PC-9 (cell line): ENCODE measurements at regions not wholly inside any gene's neighbourhood (a gene's known extent, or its start where the extent isn't known, plus 50 kb on each side); places are given as distances from the start of the nearest gene placed in this dataset.

Source experiments
- BruUV-seq: library from RNA; stranded (reverse); fragments of 400-500 nt; replicated peaks from 2 replicates; lab custom pipeline; 2021; lab: Mats Ljungman, UMichigan
- CTCF ChIA-PET: fragments of 300-600 bp; sonication (Branson Sonifier 250); formaldehyde crosslinking; loops from one replicate; lab custom pipeline; 2022; ENCODE audit warnings: antibody characterized with exemption; lab: Charles Lee
- POLR2A ChIA-PET: fragments of 300-600 bp; sonication (Branson Sonifier 250); formaldehyde crosslinking; loops from one replicate; lab custom pipeline; 2022; ENCODE audit warnings: antibody characterized with exemption; ENCODE audit not compliant: unreplicated experiment; lab: Charles Lee
- DNase-seq, 2 experiments: peaks; one replicate each; pipeline versions ENCODE4 v3.0.0 to v3.0.0-alpha.2; 2015 to 2022; ENCODE audit warnings: mixed read lengths in 1 of 2
- H2AFZ ChIP-seq: fragments of 200-600 bp; sonication (generic); 2 replicates; pipeline ENCODE4 v1.8.1; 2017; ENCODE audit warnings: antibody characterized with exemption
- H3F3A ChIP-seq: fragments of 200-600 bp; sonication (generic); 2 replicates; pipeline ENCODE4 v1.8.1; 2017; ENCODE audit warnings: antibody characterized with exemption, mild to moderate bottlenecking, low read depth; ENCODE audit not compliant: insufficient read depth
- H3K27ac ChIP-seq: fragments of 200-600 bp; sonication (generic); 2 replicates; pipeline ENCODE4 v1.6.1; 2016; ENCODE audit warnings: mixed run types
- H3K27me3 ChIP-seq: fragments of 200-600 bp; sonication (generic); 2 replicates; pipeline ENCODE4 v1.6.1; 2016; ENCODE audit warnings: low read depth, mixed run types; ENCODE audit not compliant: insufficient read depth
- H3K36me3 ChIP-seq: fragments of 200-600 bp; sonication (generic); 2 replicates; pipeline ENCODE4 v1.6.1; 2016; ENCODE audit warnings: low read depth, mixed run types
- H3K4me1 ChIP-seq: fragments of 200-600 bp; sonication (generic); replicated peaks from 2 replicates; pipeline ENCODE4 v1.6.1; 2016; ENCODE audit warnings: mixed run types; ENCODE audit not compliant: insufficient read depth
- H3K4me2 ChIP-seq: fragments of 200-600 bp; sonication (generic); 2 replicates; pipeline ENCODE4 v1.6.1; 2017; ENCODE audit warnings: mixed run types
- H3K4me3 ChIP-seq: fragments of 200-600 bp; sonication (generic); 2 replicates; pipeline ENCODE4 v1.6.1; 2016; ENCODE audit warnings: mixed run types
- H3K79me2 ChIP-seq: fragments of 200-600 bp; sonication (generic); 2 replicates; pipeline ENCODE4 v1.6.1; 2017; ENCODE audit warnings: low read depth, mixed run types
- H3K9me2 ChIP-seq: fragments of 200-600 bp; sonication (generic); 2 replicates; pipeline ENCODE4 v1.8.1; 2017; ENCODE audit warnings: mild to moderate bottlenecking; ENCODE audit not compliant: insufficient read depth
- H3K9me3 ChIP-seq: fragments of 200-600 bp; sonication (generic); 2 replicates; pipeline ENCODE4 v1.8.1; 2016; ENCODE audit warnings: low read depth; ENCODE audit not compliant: insufficient read depth
- H4K20me1 ChIP-seq: fragments of 200-600 bp; sonication (generic); 2 replicates; pipeline ENCODE4 v1.8.1; 2017; ENCODE audit not compliant: insufficient read depth
- CTCF ChIP-seq: fragments of 200-600 bp; sonication (generic); conservative IDR thresholded peaks from 2 replicates; pipeline ENCODE4 v1.6.1; 2017; ENCODE audit warnings: mixed run types, antibody characterized with exemption, mild to moderate bottlenecking, moderate library complexity
- EZH2 ChIP-seq: fragments of 200-600 bp; sonication (generic); IDR thresholded peaks from 2 replicates; pipeline ENCODE4 v1.8.0; 2017; ENCODE audit warnings: antibody characterized with exemption, low read depth
- intact Hi-C: fragments of 100-400 bp; cut with micrococcal nuclease; formaldehyde crosslinking; loops from one replicate; pipeline ENCODE4 v1.10.0; 2022; ENCODE audit not compliant: unreplicated experiment

DNA sequence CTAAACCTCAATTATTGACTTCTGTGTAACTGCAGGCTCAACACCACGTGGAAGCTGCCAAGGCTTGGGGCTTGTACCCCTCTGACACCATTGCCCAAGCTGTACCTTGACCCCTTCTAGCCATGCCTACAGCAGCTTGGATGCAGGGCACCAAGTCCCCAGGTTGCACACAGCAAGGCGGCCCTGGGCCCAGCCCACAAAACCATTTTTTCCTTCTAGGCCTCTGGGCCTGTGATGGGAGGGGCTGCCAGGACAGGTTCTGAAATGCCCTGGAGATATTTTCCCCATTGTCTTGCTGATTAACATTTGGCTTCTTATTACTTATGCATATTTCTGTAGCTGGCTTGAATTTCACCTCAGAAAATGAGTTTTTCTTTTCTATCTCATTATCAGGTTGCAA is 610.0 kb upstream of the LRRN3 start:
- H3K79me2 ChIP-seq, result no peaks in the 10 kb centered on the region
- ChIA-PET POLR2A (no interaction called here), CTCF (no interaction called here)
- no peak overlapping the region for H3K4me2 ChIP-seq
- H4K20me1 ChIP-seq, result no peaks in the 10 kb centered on the region
- TF ChIP-seq CTCF (no peak), EZH2 (no peak)
- no peaks in the 10 kb centered on the region for H3K27me3 ChIP-seq
- no TSS peak for BruUV-seq
- no peaks in the 10 kb centered on the region for H3K9me2 ChIP-seq
- H3K36me3 ChIP-seq, result no peaks in the 10 kb centered on the region
- H3F3A ChIP-seq, result no peaks in the 10 kb centered on the region
- H2AFZ ChIP-seq, result no peak overlapping the region
- no peaks in the 10 kb centered on the region; the same call in 1 of the 2 replicates for H3K9me3 ChIP-seq
- H3K4me1 ChIP-seq, result no peaks in the 10 kb centered on the region
- H3K4me3 ChIP-seq, result no peak overlapping the region
- intact Hi-C loops, result no loop called here
- no peak overlapping the region for H3K27ac ChIP-seq
- DNase-seq, result no peak

DNA sequence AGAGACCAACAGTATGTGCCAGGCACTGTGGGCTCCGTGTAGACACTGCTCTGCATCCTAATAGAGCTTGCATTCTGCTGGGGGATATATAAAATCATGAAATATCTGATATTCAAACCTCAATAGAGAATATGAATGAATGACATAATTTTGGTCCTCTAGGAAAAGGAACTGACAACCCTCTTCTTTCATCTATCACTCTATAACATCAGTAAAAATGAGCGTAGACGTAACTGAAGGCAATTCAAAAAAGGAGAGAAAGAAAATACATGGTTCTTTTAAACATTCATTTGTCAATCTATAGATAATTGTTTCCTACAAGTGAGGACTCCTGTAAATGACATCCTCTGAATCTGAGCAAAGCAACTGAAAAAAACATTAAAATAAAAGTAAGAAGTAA is 607.4 kb upstream of the LRRN3 start:
- Histone ChIP-seq H4K20me1 (no peaks in the 10 kb centered on the region), H3K27me3 (no peaks in the 10 kb centered on the region), H3K4me3 (no peak overlapping the region), H3F3A (no peaks in the 10 kb centered on the region), H3K9me2 (no peaks in the 10 kb centered on the region), H3K9me3 (no peaks in the 10 kb centered on the region; the same call in 1 of the 2 replicates), H2AFZ (no peak overlapping the region), H3K36me3 (no peaks in the 10 kb centered on the region), H3K79me2 (no peaks in the 10 kb centered on the region), H3K4me1 (no peaks in the 10 kb centered on the region), H3K27ac (no peak overlapping the region), H3K4me2 (no peak overlapping the region)
- CTCF ChIA-PET, result no interaction called here
- no TSS peak for BruUV-seq
- no peak for DNase-seq
- intact Hi-C loops, result no loop called here
- POLR2A ChIA-PET, result no interaction called here
- TF ChIP-seq EZH2 (no peak), CTCF (no peak)

- TF ChIP-seq CTCF, result no peak
- no TSS peak for BruUV-seq
Observed at GRCh38 chr7:110484356-110484755, 606.6 kb upstream of the LRRN3 start.

More at GRCh38 chr7:110484356-110484755, 606.6 kb upstream of the LRRN3 start:
- Histone ChIP-seq H3K9me3 (no peaks in the 10 kb centered on the region; the same call in 1 of the 2 replicates), H3K79me2 (no peaks in the 10 kb centered on the region), H2AFZ (no peak overlapping the region), H4K20me1 (no peaks in the 10 kb centered on the region), H3K4me3 (no peak overlapping the region), H3K4me1 (no peaks in the 10 kb centered on the region), H3F3A (no peaks in the 10 kb centered on the region), H3K4me2 (no peak overlapping the region), H3K27me3 (no peaks in the 10 kb centered on the region), H3K36me3 (no peaks in the 10 kb centered on the region), H3K27ac (no peak overlapping the region), H3K9me2 (no peaks in the 10 kb centered on the region)
- ChIA-PET CTCF (no interaction called here), POLR2A (no interaction called here)
- DNase-seq, result no peak
- intact Hi-C loops, result no loop called here
